Uterus (tissue), 2 donors: ENCODE measurements at regions not wholly inside any gene's neighbourhood (a gene's known extent, or its start where the extent isn't known, plus 50 kb on each side); places are given as distances from the start of the nearest gene placed in this dataset.

Experiments
- CTCF ChIP-seq, 4 experiments: fragments of 200-600 bp in 2 of 4; fragments of 450-650 bp in 2 of 4; sonication (generic) in 2 of 4; IDR thresholded peaks; one replicate each; pipeline ENCODE4 v1.5.1; 2016 to 2019; ENCODE audit warnings: antibody characterized with exemption in 4 of 4, mild to moderate bottlenecking in 2 of 4, moderate library complexity in 1 of 4
- POLR2A ChIP-seq, 2 donors: fragments of 450-650 bp; IDR thresholded peaks; one replicate each; pipeline ENCODE4 v1.6.1; 2016; ENCODE audit warnings: antibody characterized with exemption in 2 of 2, mild to moderate bottlenecking in 1 of 2, moderate library complexity in 1 of 2

GRCh38 chr4:27490766-27491165, 630.1 kb downstream of the STIM2 start:
- no peak for TF ChIP-seq CTCF (IDR thresholded peaks at IDR 0.05)
- no peak for TF ChIP-seq POLR2A (IDR thresholded peaks at IDR 0.05)
